GM21360 (cell line): ENCODE measurements at regions not wholly inside any gene's neighbourhood (a gene's known extent, or its start where the extent isn't known, plus 50 kb on each side); places are given as distances from the start of the nearest gene placed in this dataset.
"Not testable (repeated sequence)": the region's sequence is repeated elsewhere in the genome, so short reads cannot be mapped to it uniquely, and the experiment has no call there.

Experiments
- ATAC-seq: cut with Tn5 transposase; IDR thresholded peaks from one replicate; pipeline ENCODE4 v1.9.1; 2021; ENCODE audit warnings: mild to moderate bottlenecking, moderate library complexity; ENCODE audit not compliant: unreplicated experiment

- ATAC-seq, result no peak
These were observed 459.9 kb upstream of the CCDC179 start for GRCh38 chr11:23320131-23320530.

- not testable (repeated sequence) for ATAC-seq
These were observed 475.3 kb upstream of the CCDC179 start for GRCh38 chr11:23335586-23335985.

- ATAC-seq, result no peak
These were observed 476.7 kb upstream of the CCDC179 start for GRCh38 chr11:23336961-23337360.

- ATAC-seq, result no peak
These were observed 493.3 kb upstream of the CCDC179 start for GRCh38 chr11:23353611-23354010.

- no peak for ATAC-seq
These were observed 499.0 kb upstream of the CCDC179 start for GRCh38 chr11:23359297-23359696.

GRCh38 chr11:23364076-23364475, 503.8 kb upstream of the CCDC179 start:
- ATAC-seq, result no peak

GRCh38 chr11:23370580-23371275, 510.5 kb upstream of the CCDC179 start:
- ATAC-seq, result no peak

GRCh38 chr11:23377909-23378308, 517.6 kb upstream of the CCDC179 start:
- no peak for ATAC-seq

- no peak for ATAC-seq
These were observed 530.8 kb upstream of the CCDC179 start for GRCh38 chr11:23391031-23391430.

GRCh38 chr11:23398052-23398451, 537.8 kb upstream of the CCDC179 start:
- no peak for ATAC-seq

GRCh38 chr11:23399995-23400394, 539.7 kb upstream of the CCDC179 start:
- no peak for ATAC-seq

GRCh38 chr11:23403210-23404185, 543.2 kb upstream of the CCDC179 start:
- ATAC-seq, result no peak

- no peak for ATAC-seq
These were observed 544.2 kb upstream of the CCDC179 start for GRCh38 chr11:23404225-23405160.

- no peak for ATAC-seq
These were observed 545.2 kb upstream of the CCDC179 start for GRCh38 chr11:23405350-23405937.

GRCh38 chr11:23406131-23406819, 546.0 kb upstream of the CCDC179 start:
- ATAC-seq, result no peak

- ATAC-seq, result no peak
These were observed 552.8 kb upstream of the CCDC179 start for GRCh38 chr11:23413057-23413456.

- no peak for ATAC-seq
These were observed 562.8 kb upstream of the CCDC179 start for GRCh38 chr11:23423104-23423503.

GRCh38 chr11:23423656-23424055, 563.4 kb upstream of the CCDC179 start:
- no peak for ATAC-seq

GRCh38 chr11:23425381-23425780, 565.1 kb upstream of the CCDC179 start:
- ATAC-seq, result no peak

GRCh38 chr11:23429569-23429968, 569.3 kb upstream of the CCDC179 start:
- no peak for ATAC-seq
